Omental fat pad (tissue), 3 donors: ENCODE measurements at regions not wholly inside any gene's neighbourhood (a gene's known extent, or its start where the extent isn't known, plus 50 kb on each side); places are given as distances from the start of the nearest gene placed in this dataset.

ENCODE experiments used
- ATAC-seq: fragments of 150-250 bp; one replicate; pipeline ENCODE4 v1.9.1; 2016; ENCODE audit warnings: mild to moderate bottlenecking, moderate library complexity; ENCODE audit not compliant: low FRiP score
- DNase-seq: peaks from one replicate; pipeline ENCODE4 v3.0.0-alpha.2; 2019; ENCODE audit warnings: low spot score
- CTCF ChIP-seq, 3 donors: fragments of 450-650 bp; IDR thresholded peaks; one replicate each; pipeline ENCODE4 v1.5.1; 2016 to 2017; ENCODE audit warnings: antibody characterized with exemption in 3 of 3, mild to moderate bottlenecking in 3 of 3, moderate library complexity in 2 of 3

DNA sequence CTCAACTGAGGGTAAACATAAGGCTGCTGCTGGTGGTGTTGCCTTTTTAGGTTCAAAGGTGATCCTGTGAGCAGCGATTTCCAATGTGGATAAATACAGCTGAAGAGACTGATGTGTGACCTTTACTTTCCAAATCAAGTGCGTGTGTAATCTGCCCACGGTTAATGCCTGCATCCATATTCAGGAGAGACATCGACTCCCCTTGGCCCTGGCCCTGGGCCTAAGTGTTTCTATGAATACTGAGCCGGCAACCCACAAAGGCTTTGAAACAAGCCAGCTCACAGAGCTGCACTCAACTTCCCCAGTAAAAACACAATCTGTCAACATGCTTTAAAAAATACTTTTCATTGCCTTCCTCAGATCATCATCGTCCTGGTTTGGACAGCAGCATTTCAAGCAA, 1026.6 kb downstream of the TMEM182 start:
- DNase-seq (no peak), ATAC-seq (no peak)
- TF ChIP-seq CTCF (IDR thresholded peaks at IDR 0.05), result no peak

DNA sequence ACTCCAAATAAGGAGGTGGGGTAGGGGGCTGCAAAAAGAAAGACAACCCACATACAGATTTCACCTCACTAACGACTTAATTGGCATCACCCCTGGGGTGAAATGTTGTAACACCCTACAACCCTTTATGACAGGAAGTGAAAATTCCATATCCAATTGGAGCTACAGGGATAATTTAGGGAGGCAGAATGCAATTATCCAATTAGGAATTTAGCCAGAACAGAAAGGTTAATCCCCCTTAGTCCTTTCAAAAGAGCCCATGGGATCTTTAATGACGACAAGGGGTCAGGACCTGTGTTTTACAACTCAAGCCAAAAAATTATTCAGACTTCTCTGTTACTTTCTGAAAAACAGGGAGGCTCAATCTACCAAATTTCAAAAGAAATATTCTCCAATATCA, 1027.1 kb downstream of the TMEM182 start:
- no peak for TF ChIP-seq CTCF (IDR thresholded peaks at IDR 0.05)
- ATAC-seq, result no peak
- DNase-seq, result no peak

DNA sequence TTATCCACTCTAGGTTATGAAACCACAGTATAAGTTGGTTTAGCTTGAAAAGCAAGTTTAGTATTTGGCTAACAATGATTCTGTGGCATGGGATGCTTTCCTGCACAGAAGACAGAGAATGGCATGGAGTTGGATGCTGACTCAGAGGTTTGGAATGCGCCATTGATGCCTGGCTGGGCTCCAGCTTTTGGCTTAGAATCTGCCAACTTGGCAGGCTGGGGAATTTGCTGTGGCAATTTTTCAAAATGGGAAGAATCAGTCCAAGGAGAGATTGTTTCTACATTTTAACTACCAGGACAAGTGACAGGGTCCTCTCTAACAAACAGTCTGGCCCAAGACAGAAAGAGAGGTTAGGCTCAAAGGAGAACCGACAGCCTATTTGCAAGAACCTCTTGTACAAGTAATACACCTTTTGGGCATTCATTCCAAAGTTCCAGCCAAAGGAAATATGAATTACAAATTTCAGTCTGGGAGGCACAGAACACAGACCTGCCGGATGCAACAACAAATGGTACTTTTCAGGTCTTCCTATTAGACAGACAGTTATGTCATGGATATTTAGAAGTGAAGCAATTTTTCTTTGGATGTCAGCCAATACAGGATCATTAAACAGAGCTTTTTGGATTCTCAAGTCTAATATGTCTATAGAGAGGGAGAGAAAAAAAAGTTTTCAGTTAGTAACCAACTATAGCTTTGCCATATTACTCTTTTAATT, 1027.7 kb downstream of the TMEM182 start:
- DNase-seq, result no peak
- TF ChIP-seq CTCF (IDR thresholded peaks at IDR 0.05), result no peak
- no peak for ATAC-seq

DNA sequence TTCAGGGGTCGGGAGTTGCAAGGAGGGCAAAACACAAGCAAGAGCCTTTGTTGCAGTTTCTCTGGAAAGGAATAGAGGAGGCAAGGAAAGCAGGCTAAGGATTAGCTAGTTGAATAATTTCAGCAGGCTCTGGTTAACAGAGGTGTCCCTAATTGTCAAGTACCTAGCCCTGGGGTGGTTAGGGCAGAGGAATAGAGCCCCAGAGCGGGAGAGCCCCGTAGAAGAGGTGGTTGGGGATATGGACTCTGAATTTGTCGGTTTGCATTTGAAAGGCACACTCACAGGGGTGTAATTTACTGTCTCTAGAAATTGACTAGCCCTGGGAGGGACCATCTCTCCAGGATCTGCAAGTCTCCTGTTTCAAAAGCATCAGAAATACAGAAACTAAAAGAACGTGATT, 1030.2 kb downstream of the TMEM182 start:
- TF ChIP-seq CTCF (IDR thresholded peaks at IDR 0.05), result no peak
- ATAC-seq, result no peak
- DNase-seq, result no peak

- DNase-seq, result no peak
- no peak for ATAC-seq
- no peak for TF ChIP-seq CTCF (IDR thresholded peaks at IDR 0.05)
Observed at GRCh38 chr2:103798291-103798690, 1036.5 kb downstream of the TMEM182 start.

GRCh38 chr2:103804013-103804412, 1042.2 kb downstream of the TMEM182 start:
- no peak for TF ChIP-seq CTCF (IDR thresholded peaks at IDR 0.05)
- DNase-seq (no peak), ATAC-seq (no peak)

GRCh38 chr2:103805746-103806145, 1043.9 kb downstream of the TMEM182 start:
- no peak for DNase-seq
- no peak for ATAC-seq
- no peak for TF ChIP-seq CTCF (IDR thresholded peaks at IDR 0.05)
